Activated CD4-positive, CD25-positive, alpha-beta regulatory T cell (primary cell): ENCODE measurements at regions not wholly inside any gene's neighbourhood (a gene's known extent, or its start where the extent isn't known, plus 50 kb on each side); places are given as distances from the start of the nearest gene placed in this dataset.
A peak's percentile ranks its signal among the peaks of the same experiment; 100 is the strongest.
"Not testable (repeated sequence)": the region's sequence is repeated elsewhere in the genome, so short reads cannot be mapped to it uniquely, and the experiment has no call there.

Experiments
- DNase-seq, 4 experiments: peaks; one replicate each; lab custom pipeline; 2025; lab: John Stamatoyannopoulos, UW

GRCh38 chr21:32823296-32823695 lies 51.7 kb upstream of the PAXBP1 start:
- DNase-seq = not testable (repeated sequence)

- no peak for DNase-seq
These were observed 53.4 kb upstream of the PAXBP1 start for GRCh38 chr21:32824950-32825349.

- peak in 1 of 4 experiments; percentile 7 for DNase-seq
These were observed 55.0 kb upstream of the PAXBP1 start for GRCh38 chr21:32826329-32827167.

- DNase-seq = no peak
These were observed 57.4 kb upstream of the PAXBP1 start for GRCh38 chr21:32828908-32829307.

GRCh38 chr21:32829504-32829903 lies 57.9 kb upstream of the PAXBP1 start:
- no peak for DNase-seq

GRCh38 chr21:32831779-32832178 lies 60.2 kb upstream of the PAXBP1 start:
- not testable (repeated sequence) for DNase-seq

- no peak for DNase-seq
These were observed 62.8 kb upstream of the PAXBP1 start for GRCh38 chr21:32834211-32834915.

GRCh38 chr21:32834916-32835235 lies 63.3 kb upstream of the PAXBP1 start:
- DNase-seq = no peak

- no peak for DNase-seq
These were observed 70.6 kb upstream of the PAXBP1 start for GRCh38 chr21:32842146-32842545.

GRCh38 chr21:32843561-32843960 lies 72.0 kb upstream of the PAXBP1 start:
- no peak for DNase-seq

GRCh38 chr21:32844076-32844475 lies 72.5 kb upstream of the PAXBP1 start:
- DNase-seq = no peak

- DNase-seq = no peak
These were observed 73.3 kb upstream of the PAXBP1 start for GRCh38 chr21:32844653-32845436.

GRCh38 chr21:32858628-32859027 lies 87.1 kb upstream of the PAXBP1 start:
- DNase-seq = no peak

- DNase-seq = no peak
These were observed 88.8 kb upstream of the PAXBP1 start for GRCh38 chr21:32860399-32860798.

- no peak for DNase-seq
These were observed 90.3 kb upstream of the PAXBP1 start for GRCh38 chr21:32861866-32862265.

- DNase-seq = no peak
These were observed 96.0 kb upstream of the PAXBP1 start for GRCh38 chr21:32867597-32867996.

- DNase-seq = no peak
These were observed 97.3 kb upstream of the PAXBP1 start for GRCh38 chr21:32868631-32869454.

- DNase-seq = no peak
These were observed 97.9 kb upstream of the PAXBP1 start for GRCh38 chr21:32869459-32869858.

GRCh38 chr21:32876426-32876825 lies 104.9 kb upstream of the PAXBP1 start:
- no peak for DNase-seq

GRCh38 chr21:32877888-32878287 lies 106.3 kb upstream of the PAXBP1 start:
- DNase-seq = not testable (repeated sequence)

- DNase-seq = no peak
These were observed 107.1 kb upstream of the PAXBP1 start for GRCh38 chr21:32878661-32879060.

- no peak for DNase-seq
These were observed 109.9 kb upstream of the PAXBP1 start for GRCh38 chr21:32881458-32881857.
